OCI-LY7 (cell line): ENCODE measurements at regions not wholly inside any gene's neighbourhood (a gene's known extent, or its start where the extent isn't known, plus 50 kb on each side); places are given as distances from the start of the nearest gene placed in this dataset.

Experiments
- BruUV-seq: library from RNA; stranded (reverse); fragments of 400-500 nt; replicated peaks from 2 replicates; lab custom pipeline; 2021; lab: Mats Ljungman, UMichigan
- CTCF ChIA-PET: fragments of 300-600 bp; sonication (Branson Sonifier 250); formaldehyde crosslinking; loops from one replicate; lab custom pipeline; 2022; ENCODE audit warnings: antibody characterized with exemption; ENCODE audit not compliant: unreplicated experiment; lab: Charles Lee
- POLR2A ChIA-PET: fragments of 300-600 bp; sonication (Branson Sonifier 250); formaldehyde crosslinking; loops from one replicate; lab custom pipeline; 2022; ENCODE audit warnings: antibody characterized with exemption; lab: Charles Lee
- DNase-seq: peaks from one replicate; pipeline ENCODE4 v3.0.0-alpha.2; 2015; ENCODE audit warnings: low spot score
- H2AFZ ChIP-seq: fragments of 200-600 bp; sonication (generic), shearing (Covaris generic); 2 replicates; pipeline ENCODE4 v1.6.1; 2014; ENCODE audit warnings: mild to moderate bottlenecking, antibody characterized with exemption, low read length, moderate library complexity
- H3K27ac ChIP-seq: fragments of 200-600 bp; sonication (generic); 2 replicates; pipeline ENCODE4 v1.5.1; 2014; ENCODE audit warnings: mixed run types, low read depth, mild to moderate bottlenecking, moderate library complexity, low read length, inconsistent platforms; ENCODE audit not compliant: poor library complexity, severe bottlenecking
- H3K36me3 ChIP-seq: fragments of 200-600 bp; sonication (generic); 2 replicates; pipeline ENCODE4 v1.6.1; 2014; ENCODE audit warnings: mild to moderate bottlenecking, antibody characterized with exemption, low read length, moderate library complexity, mixed read lengths; ENCODE audit not compliant: insufficient read depth
- H3K4me1 ChIP-seq: fragments of 200-600 bp; sonication (generic); 2 replicates; pipeline ENCODE4 v1.5.1; 2014; ENCODE audit warnings: mild to moderate bottlenecking, low read length; ENCODE audit not compliant: insufficient read depth, poor library complexity, severe bottlenecking
- H3K4me2 ChIP-seq: fragments of 200-600 bp; sonication (generic); 2 replicates; pipeline ENCODE4 v1.6.1; 2014; ENCODE audit warnings: mild to moderate bottlenecking, low read length
- H3K4me3 ChIP-seq: fragments of 200-600 bp; sonication (generic); 2 replicates; pipeline ENCODE4 v1.5.1; 2014; ENCODE audit warnings: mild to moderate bottlenecking, low read depth, low read length; ENCODE audit not compliant: poor library complexity, severe bottlenecking
- H3K79me2 ChIP-seq: fragments of 200-600 bp; sonication (generic); 2 replicates; pipeline ENCODE4 v1.6.1; 2016; ENCODE audit warnings: low read depth, mild to moderate bottlenecking, low read length, moderate library complexity, mixed read lengths; ENCODE audit not compliant: insufficient read depth
- H3K9me2 ChIP-seq: fragments of 200-600 bp; sonication (generic); 2 replicates; pipeline ENCODE4 v1.6.1; 2016; ENCODE audit warnings: mild to moderate bottlenecking, low read length, mixed read lengths; ENCODE audit not compliant: insufficient read depth
- H3K9me3 ChIP-seq: fragments of 200-600 bp; sonication (generic); 2 replicates; pipeline ENCODE4 v1.6.1; 2014; ENCODE audit warnings: mild to moderate bottlenecking, mixed run types, low read length, mixed read lengths
- H4K20me1 ChIP-seq: fragments of 200-600 bp; sonication (generic); 2 replicates; pipeline ENCODE4 v1.6.1; 2014; ENCODE audit warnings: mild to moderate bottlenecking, antibody characterized with exemption, low read length, moderate library complexity, mixed read lengths; ENCODE audit not compliant: insufficient read depth
- EZH2phosphoT487 ChIP-seq: fragments of 200-600 bp; sonication (generic); IDR thresholded peaks from 2 replicates; pipeline ENCODE4 v1.6.1; 2018; ENCODE audit warnings: low read depth, borderline replicate concordance, mild to moderate bottlenecking, mixed run types, antibody characterized with exemption, low read length, moderate library complexity, mixed read lengths
- intact Hi-C: fragments of 100-400 bp; cut with micrococcal nuclease; formaldehyde crosslinking; loops from one replicate; pipeline ENCODE4 v1.10.0; 2022; ENCODE audit not compliant: unreplicated experiment
- TF ChIP-seq, protein P1 (sequence below): fragments of 200-600 bp; sonication (generic); conservative IDR thresholded peaks from 2 replicates; pipeline ENCODE4 v1.5.1; 2014; ENCODE audit warnings: mild to moderate bottlenecking, antibody characterized with exemption, low read length, moderate library complexity, mixed read lengths

DNA sequence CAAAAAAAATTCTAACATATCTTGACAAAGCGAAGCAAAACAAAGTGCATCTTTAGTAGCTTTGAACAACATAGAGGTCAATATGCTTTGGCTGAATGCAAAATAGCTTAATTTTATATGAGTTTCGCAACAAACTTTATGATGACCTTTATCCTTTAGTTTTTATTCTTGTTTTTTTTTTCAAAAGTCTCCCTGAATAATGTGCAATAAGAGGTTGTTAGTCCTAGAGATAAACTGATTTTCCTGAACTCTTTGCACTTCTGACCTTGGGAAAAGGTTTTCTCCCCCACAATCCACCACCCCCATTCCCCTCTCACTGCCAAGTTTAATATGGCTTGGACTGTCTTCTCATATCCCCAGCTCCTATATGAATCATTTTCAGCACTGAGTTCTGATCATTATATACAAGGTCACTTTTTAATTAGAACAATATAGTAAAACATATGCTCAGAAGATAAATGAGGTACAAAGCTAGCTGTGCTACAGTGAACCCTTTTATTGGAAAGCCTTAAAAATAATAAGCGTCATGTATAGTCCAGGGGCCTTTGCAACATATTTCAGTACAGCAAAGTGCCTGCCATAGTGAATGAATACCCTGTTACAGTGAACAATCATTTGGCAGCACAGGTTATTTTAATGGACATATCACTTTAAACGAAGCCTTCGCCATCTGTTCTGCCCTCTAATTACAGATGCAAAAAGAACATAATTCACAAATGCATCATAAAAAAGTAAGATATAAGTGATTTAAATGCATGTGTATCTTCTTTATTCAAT lies 496.3 kb upstream of the NR2F2 start:
- no peaks in the 10 kb centered on the region for H3K9me3 ChIP-seq
- ChIA-PET POLR2A (no interaction called here), CTCF (no interaction called here)
- H3K36me3 ChIP-seq, result no peaks in the 10 kb centered on the region
- no peak overlapping the region for H2AFZ ChIP-seq
- no peaks in the 10 kb centered on the region for H4K20me1 ChIP-seq
- no TSS peak for BruUV-seq
- no peak overlapping the region for H3K27ac ChIP-seq
- no peak for TF ChIP-seq EZH2phosphoT487
- TF ChIP-seq, protein P1, sequence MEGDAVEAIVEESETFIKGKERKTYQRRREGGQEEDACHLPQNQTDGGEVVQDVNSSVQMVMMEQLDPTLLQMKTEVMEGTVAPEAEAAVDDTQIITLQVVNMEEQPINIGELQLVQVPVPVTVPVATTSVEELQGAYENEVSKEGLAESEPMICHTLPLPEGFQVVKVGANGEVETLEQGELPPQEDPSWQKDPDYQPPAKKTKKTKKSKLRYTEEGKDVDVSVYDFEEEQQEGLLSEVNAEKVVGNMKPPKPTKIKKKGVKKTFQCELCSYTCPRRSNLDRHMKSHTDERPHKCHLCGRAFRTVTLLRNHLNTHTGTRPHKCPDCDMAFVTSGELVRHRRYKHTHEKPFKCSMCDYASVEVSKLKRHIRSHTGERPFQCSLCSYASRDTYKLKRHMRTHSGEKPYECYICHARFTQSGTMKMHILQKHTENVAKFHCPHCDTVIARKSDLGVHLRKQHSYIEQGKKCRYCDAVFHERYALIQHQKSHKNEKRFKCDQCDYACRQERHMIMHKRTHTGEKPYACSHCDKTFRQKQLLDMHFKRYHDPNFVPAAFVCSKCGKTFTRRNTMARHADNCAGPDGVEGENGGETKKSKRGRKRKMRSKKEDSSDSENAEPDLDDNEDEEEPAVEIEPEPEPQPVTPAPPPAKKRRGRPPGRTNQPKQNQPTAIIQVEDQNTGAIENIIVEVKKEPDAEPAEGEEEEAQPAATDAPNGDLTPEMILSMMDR, result no peak
- no peaks in the 10 kb centered on the region for H3K9me2 ChIP-seq
- no peak for DNase-seq
- H3K4me2 ChIP-seq, result no peak overlapping the region
- intact Hi-C loops, result no loop called here
- H3K79me2 ChIP-seq, result no peaks in the 10 kb centered on the region
- no peaks in the 10 kb centered on the region for H3K4me1 ChIP-seq
- no peak overlapping the region for H3K4me3 ChIP-seq

- no peaks in the 10 kb centered on the region for H4K20me1 ChIP-seq
- no peaks in the 10 kb centered on the region for H3K4me1 ChIP-seq
- H3K4me3 ChIP-seq, result no peak overlapping the region
- BruUV-seq, result no TSS peak
- no peaks in the 10 kb centered on the region for H3K9me3 ChIP-seq
- DNase-seq, result no peak
- H3K36me3 ChIP-seq, result no peaks in the 10 kb centered on the region
- intact Hi-C loops, result no loop called here
- TF ChIP-seq EZH2phosphoT487, result no peak
- TF ChIP-seq, protein P1, result no peak
- POLR2A ChIA-PET, result interaction anchor here (0.6 to 1.0 kb wide), 2 partner anchors 12 to 963 kb away, joined by 3 read pairs; no protein-coding TSS in a partner anchor
- no peaks in the 10 kb centered on the region for H3K9me2 ChIP-seq
- no peak overlapping the region for H3K4me2 ChIP-seq
- H3K79me2 ChIP-seq, result no peaks in the 10 kb centered on the region
- no peak overlapping the region for H3K27ac ChIP-seq
- CTCF ChIA-PET, result no interaction called here
- H2AFZ ChIP-seq, result no peak overlapping the region
Observed at GRCh38 chr15:95836536-95836935, 494.0 kb upstream of the NR2F2 start.

DNA sequence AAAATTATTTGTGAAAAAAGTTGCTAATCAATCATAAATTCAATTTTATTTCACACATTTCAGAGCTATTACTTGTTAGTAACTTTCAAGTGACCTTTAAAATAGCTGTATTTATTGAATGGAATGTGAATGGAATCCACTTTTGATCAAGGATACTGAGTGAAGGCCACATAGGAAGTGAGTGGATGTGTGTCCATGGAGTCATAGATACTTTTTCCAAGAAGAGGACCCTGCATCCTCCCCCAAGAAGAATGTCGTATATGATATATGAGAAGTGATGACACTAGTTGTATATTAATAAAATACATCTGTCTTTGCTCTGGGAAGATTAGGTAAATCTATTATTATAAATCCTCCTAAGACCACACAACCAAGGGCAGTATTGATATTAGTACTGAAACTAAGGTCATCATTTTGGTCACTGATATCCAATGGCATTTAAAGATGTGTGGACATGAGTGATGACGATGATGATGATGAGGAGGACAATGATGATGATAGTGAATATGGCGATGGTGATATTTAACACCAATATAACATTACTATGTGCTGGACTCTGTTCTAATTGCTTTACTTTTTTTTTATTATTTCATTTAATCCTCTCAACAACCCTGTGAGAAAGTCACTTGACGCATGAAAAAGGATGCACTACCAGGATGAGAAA lies 493.0 kb upstream of the NR2F2 start:
- H3K4me3 ChIP-seq, result no peak overlapping the region
- no peaks in the 10 kb centered on the region for H3K4me1 ChIP-seq
- intact Hi-C loops, result no loop called here
- DNase-seq, result no peak
- no peak overlapping the region for H3K27ac ChIP-seq
- no peaks in the 10 kb centered on the region for H3K9me3 ChIP-seq
- no peak overlapping the region for H3K4me2 ChIP-seq
- no peaks in the 10 kb centered on the region for H3K9me2 ChIP-seq
- CTCF ChIA-PET, result no interaction called here
- H3K36me3 ChIP-seq, result no peaks in the 10 kb centered on the region
- TF ChIP-seq, protein P1, result no peak
- no peak for TF ChIP-seq EZH2phosphoT487
- POLR2A ChIA-PET, result no interaction called here
- no peaks in the 10 kb centered on the region for H3K79me2 ChIP-seq
- no peak overlapping the region for H2AFZ ChIP-seq
- BruUV-seq, result no TSS peak
- H4K20me1 ChIP-seq, result no peaks in the 10 kb centered on the region
